ENCODE measurements at regions not wholly inside any gene's neighbourhood (a gene's known extent, or its start where the extent isn't known, plus 50 kb on each side); places are given as distances from the start of the nearest gene placed in this dataset.

DNA sequence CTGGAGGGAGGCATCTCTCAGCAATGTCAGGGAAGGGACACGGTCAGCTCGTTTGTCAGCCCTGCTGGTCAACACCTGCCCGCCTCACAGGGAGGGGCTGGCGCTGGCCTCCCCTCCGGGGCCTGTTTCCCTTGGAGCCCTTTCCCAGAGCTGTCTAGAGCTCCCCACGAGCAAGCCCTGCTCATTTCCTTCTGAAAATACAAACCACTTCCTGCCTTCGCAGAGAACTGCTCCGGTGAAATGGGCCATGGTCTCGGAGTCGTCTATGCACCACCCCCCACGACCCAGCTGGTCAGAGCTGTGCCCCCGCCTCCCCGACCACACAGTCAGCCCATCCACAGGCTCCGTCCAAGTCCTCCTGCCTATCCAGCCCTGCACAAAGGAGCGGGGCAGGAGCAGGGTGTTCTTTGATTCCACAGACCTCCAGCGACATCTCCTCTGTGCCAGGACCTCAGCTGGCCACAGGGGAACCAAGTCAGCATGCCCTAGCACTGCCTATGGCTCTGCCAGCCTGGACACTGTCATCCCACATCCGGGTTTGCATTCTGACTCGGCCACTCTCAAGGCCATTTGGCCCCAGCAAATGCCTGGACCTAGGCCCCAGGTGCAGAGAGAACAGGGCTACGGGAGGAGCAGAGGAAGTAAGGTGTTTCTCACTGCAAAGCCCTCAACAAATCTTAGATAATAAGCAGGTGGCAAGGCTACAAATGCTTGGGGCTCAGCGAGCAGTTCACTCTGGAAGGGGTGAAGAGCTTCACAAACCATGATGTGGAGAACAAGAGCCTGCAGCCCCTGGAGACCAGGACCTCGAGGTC, 82.1 kb upstream of the WNT11 start:
- TF ChIP-seq, protein P1, sequence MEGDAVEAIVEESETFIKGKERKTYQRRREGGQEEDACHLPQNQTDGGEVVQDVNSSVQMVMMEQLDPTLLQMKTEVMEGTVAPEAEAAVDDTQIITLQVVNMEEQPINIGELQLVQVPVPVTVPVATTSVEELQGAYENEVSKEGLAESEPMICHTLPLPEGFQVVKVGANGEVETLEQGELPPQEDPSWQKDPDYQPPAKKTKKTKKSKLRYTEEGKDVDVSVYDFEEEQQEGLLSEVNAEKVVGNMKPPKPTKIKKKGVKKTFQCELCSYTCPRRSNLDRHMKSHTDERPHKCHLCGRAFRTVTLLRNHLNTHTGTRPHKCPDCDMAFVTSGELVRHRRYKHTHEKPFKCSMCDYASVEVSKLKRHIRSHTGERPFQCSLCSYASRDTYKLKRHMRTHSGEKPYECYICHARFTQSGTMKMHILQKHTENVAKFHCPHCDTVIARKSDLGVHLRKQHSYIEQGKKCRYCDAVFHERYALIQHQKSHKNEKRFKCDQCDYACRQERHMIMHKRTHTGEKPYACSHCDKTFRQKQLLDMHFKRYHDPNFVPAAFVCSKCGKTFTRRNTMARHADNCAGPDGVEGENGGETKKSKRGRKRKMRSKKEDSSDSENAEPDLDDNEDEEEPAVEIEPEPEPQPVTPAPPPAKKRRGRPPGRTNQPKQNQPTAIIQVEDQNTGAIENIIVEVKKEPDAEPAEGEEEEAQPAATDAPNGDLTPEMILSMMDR (IDR thresholded peaks at IDR 0.05; ENCODE audit: extremely low read depth, insufficient read depth, missing control alignments) = no peak
- in situ Hi-C loops (cut with MboI; ENCODE audit: low pct_unique_long_range_greater_than_20kb, low sequenced_read_pairs, unreplicated experiment) = no loop called here
- no peak for DNase-seq (ENCODE audit: low spot score)

DNA sequence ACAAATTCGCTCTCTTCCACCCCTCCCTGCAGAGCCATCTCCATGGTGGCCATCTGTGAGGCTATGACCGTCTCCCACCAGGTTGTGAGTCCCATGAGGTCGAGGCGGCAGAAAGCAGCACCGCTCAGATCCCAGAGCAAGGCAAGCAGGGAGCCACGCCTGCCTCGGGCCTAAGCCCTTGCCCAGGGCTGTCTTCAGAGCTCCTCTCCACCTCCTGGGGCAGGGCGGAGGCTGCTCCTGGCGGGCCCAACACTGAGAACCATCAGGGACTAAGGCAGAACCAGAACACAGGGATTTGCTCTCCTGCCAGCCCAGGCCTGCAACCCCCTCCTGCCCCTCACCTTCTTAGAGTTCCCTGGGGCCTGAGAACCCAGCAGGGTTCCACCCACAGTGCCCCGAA, 80.9 kb upstream of the WNT11 start:
- TF ChIP-seq, protein P1 (IDR thresholded peaks at IDR 0.05; ENCODE audit: extremely low read depth, insufficient read depth, missing control alignments) = no peak
- no peak for DNase-seq (ENCODE audit: low spot score)
- in situ Hi-C loops (cut with MboI; ENCODE audit: low pct_unique_long_range_greater_than_20kb, low sequenced_read_pairs, unreplicated experiment) = no loop called here

DNA sequence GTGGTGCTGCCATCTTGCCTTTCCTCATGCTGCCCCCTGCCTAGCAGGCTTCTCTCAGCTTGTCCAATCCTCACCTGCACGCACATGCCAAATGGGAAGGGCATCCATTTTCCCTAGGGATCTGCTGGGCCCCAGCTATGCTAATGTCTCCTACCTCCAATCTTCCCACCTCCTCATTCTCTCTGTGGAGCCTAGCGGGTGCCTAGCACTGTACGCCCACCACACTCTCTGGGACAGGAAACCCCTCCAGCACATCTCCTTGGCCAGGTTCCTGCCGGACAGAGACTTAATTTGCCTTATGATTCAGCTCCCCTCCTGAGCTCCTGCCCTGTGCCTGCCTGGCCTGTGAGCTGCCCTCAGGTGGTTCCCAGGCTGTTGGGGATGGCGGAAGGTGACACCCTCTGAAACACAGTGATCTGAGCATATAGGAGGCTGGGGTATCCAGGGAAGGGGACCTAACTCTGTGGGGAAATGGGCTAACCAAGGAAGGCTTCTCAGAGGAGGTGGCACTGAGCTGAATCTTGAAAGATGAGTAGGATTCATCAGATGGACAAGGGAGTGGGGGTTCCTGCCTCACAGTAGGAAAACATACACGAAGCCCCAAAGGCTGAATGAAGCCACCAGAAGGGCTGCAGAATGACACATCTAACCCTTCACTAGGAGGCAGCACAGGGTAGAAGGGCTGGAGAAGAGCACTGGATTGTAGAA, 79.2 kb upstream of the WNT11 start:
- TF ChIP-seq, protein P1 (IDR thresholded peaks at IDR 0.05; ENCODE audit: extremely low read depth, insufficient read depth, missing control alignments) = no peak
- DNase-seq (ENCODE audit: low spot score) = no peak
- in situ Hi-C loops (cut with MboI; ENCODE audit: low pct_unique_long_range_greater_than_20kb, low sequenced_read_pairs, unreplicated experiment) = no loop called here

DNA sequence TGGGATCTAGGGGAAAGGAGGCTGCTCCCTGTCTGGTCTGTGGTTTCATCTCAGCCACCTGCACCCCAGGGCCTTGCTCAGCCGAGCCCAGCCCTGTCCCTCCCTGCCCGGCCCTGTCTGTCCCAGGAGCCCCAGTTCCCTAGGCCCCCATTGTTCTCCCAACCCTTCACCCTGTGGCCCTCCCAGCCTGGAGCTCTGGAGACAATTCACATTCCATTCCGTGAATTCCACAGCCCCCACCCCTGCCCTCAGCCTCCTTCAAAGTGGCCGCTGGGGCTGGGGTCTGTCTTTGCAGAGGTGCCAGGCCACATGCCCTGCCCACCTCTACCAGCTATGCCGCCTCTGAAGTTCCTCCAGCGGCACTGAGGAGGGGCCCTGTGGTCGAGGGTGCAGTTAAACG, 77.9 kb upstream of the WNT11 start:
- DNase-seq (ENCODE audit: low spot score) = no peak
- in situ Hi-C loops (cut with MboI; ENCODE audit: low pct_unique_long_range_greater_than_20kb, low sequenced_read_pairs, unreplicated experiment) = no loop called here
- TF ChIP-seq, protein P1 (IDR thresholded peaks at IDR 0.05; ENCODE audit: extremely low read depth, insufficient read depth, missing control alignments) = no peak

DNA sequence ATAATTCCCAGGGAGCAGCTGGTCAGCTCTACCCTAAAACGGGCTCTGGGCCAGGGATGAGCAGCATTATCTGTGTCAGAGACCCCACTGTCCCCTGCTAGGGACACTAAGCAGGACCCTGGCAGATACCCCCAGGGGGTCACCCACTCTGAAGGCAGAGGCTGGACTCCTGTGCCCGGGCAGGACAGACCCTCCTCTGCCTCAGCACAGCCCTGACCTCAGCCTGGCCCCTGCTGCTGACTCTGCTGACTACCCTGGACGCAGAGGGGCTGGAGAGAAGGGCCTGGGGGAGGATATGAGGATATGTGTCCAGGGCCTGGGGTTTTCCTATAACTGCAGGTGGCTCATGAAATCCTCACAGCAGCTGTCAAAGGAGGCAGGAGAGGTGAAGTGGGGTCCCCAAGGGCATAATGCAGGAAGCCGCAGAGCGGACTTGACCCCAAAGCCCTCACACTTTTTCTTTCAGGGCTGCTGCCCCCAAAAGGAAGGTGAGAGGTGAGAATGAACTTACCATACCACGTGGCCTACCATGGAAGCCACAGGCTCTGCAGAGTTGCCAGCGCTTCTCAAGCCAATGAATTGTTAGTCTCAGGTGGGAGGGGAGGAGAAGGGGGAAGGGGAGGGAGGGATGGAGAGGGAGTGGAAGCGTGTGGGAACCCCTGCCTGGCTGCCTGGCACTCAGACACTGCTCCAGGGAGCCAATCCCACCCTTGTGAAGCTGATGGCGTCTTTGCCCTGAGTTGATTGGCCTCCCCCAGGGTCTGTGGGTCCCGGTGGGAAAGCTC, 76.7 kb upstream of the WNT11 start:
- in situ Hi-C loops (cut with MboI; ENCODE audit: low pct_unique_long_range_greater_than_20kb, low sequenced_read_pairs, unreplicated experiment) = no loop called here
- DNase-seq (ENCODE audit: low spot score) = no peak
- TF ChIP-seq, protein P1 (IDR thresholded peaks at IDR 0.05; ENCODE audit: extremely low read depth, insufficient read depth, missing control alignments) = no peak

DNA sequence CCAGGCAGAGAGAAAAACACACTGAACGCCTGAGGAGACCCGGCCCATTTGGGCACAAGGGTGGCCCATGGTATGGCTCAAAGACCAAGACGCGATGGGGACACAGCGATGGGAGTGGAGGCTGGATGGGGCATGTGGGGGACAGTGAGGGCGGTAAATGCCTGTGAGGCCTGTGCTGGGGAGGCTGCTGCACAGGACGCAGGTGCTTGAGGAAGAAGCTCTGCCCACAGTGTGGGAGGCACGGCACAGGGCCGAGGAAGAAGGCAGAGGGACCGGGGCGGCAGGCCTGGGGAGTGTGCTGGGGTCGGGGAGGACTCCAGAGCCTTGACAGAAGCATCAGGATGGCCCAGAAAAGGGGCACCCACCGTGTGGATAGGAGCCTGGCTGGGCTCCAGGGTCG, 75.9 kb upstream of the WNT11 start:
- in situ Hi-C loops (cut with MboI; ENCODE audit: low pct_unique_long_range_greater_than_20kb, low sequenced_read_pairs, unreplicated experiment) = no loop called here
- TF ChIP-seq, protein P1 (IDR thresholded peaks at IDR 0.05; ENCODE audit: extremely low read depth, insufficient read depth, missing control alignments) = no peak
- DNase-seq (ENCODE audit: low spot score) = no peak
